ENCODE measurements at regions not wholly inside any gene's neighbourhood (a gene's known extent, or its start where the extent isn't known, plus 50 kb on each side); places are given as distances from the start of the nearest gene placed in this dataset.
"Not testable (repeated sequence)": the region's sequence is repeated elsewhere in the genome, so short reads cannot be mapped to it uniquely, and the experiment has no call there.

DNA sequence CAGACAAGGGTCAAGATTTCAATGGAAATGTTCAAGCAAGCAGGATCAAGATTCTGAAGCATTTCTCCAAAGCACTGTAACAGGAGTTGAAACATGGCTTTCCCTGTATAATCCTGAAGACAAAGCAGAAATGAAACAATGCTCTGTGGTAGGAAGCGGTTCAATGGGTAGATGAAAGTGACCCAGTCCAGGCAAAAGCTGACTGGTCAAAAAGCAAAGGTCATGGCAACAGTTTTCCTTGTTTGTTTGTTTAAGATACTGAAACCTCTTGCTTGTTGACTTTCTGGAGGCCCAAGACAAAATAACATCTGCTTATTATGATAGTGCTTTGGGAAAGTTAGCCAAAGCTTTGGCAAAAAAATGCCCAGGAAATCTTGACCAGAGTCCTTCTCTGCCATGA is 1343.9 kb upstream of the PCDH9 start:
- CTCF ChIA-PET, result no interaction called here
- POLR2A ChIA-PET, result no interaction called here

DNA sequence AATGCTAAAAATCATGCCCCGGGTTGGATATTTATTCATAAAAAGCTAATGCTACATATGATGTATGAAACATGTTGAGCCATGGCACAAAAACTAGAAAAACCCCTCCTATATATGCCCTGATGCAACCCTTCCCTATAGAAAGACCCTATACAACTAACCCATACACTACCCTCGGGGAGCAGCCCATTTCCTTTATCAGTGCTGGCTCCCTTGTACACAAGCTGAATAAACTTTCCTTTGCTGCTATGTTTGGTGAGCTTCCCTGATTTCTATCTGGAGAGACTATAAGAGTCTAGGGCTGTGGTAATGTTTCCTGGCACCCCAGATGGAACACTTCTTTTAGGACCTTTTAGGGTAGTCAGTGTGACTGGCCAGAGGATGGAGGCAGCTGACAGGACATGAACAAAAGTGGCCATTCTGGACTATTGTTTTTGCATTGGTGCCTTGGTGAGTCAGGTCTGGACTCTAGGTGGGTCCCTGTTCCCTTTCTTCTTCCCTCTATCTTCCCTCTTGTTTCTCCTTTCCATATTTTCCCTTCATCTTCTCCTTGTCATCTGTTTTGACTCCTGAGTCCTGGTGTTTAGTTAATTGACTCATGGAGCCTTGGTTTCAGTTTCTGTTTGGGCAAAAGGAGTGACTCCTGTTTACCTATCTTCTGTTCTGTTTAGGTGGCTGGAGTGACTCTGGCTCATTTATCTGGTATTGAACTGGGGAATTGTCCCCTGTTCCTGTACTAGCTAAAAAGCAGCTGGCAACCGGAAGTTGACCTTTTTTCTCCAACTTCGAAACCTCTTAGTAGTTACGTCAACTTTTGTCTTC is 1321.8 kb upstream of the PCDH9 start:
- POLR2A ChIA-PET, result no interaction called here
- CTCF ChIA-PET, result no interaction called here

- POLR2A ChIA-PET, result no interaction called here
Measured at GRCh38 chr13:68550330-68550729, 1320.2 kb upstream of the PCDH9 start.

GRCh38 chr13:68540244-68540643 is 1310.1 kb upstream of the PCDH9 start:
- POLR2A ChIA-PET, result no interaction called here
- CTCF ChIA-PET, result no interaction called here

More at GRCh38 chr13:68550330-68550729, 1320.2 kb upstream of the PCDH9 start:
- CTCF ChIA-PET, result no interaction called here

- CTCF ChIA-PET, result no interaction called here
- POLR2A ChIA-PET, result no interaction called here
Measured at GRCh38 chr13:68535329-68535728, 1305.2 kb upstream of the PCDH9 start.

GRCh38 chr13:68527167-68527566 is 1297.0 kb upstream of the PCDH9 start:
- CTCF ChIA-PET, result not testable (repeated sequence)

GRCh38 chr13:68523838-68524424 is 1293.8 kb upstream of the PCDH9 start:
- CTCF ChIA-PET, result no interaction called here

More at GRCh38 chr13:68527167-68527566, 1297.0 kb upstream of the PCDH9 start:
- POLR2A ChIA-PET, result interaction anchor here (0.6 kb wide), 1 partner anchor 38 kb away, joined by 3 read pairs; no protein-coding TSS in a partner anchor

DNA sequence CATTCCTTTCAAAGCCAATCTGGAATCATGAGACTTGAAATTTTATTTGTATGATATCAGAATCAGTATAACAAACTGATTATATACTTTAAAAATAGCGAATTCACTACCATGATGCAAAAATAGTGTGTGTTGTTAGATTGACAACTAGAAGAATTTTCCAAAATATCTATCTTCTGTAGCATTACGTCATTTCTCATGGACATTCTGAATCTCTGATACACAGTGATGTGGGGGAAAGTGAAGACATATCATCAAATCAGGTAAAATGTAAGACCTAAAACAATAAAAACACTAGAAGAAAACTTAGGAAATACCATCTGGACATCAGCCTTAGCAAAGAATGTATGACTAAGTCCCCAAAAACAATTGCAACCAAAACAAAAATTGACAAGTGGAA is 1292.0 kb upstream of the PCDH9 start:
- ChIA-PET CTCF (no interaction called here), POLR2A (no interaction called here)

More at GRCh38 chr13:68523838-68524424, 1293.8 kb upstream of the PCDH9 start:
- POLR2A ChIA-PET, result no interaction called here

DNA sequence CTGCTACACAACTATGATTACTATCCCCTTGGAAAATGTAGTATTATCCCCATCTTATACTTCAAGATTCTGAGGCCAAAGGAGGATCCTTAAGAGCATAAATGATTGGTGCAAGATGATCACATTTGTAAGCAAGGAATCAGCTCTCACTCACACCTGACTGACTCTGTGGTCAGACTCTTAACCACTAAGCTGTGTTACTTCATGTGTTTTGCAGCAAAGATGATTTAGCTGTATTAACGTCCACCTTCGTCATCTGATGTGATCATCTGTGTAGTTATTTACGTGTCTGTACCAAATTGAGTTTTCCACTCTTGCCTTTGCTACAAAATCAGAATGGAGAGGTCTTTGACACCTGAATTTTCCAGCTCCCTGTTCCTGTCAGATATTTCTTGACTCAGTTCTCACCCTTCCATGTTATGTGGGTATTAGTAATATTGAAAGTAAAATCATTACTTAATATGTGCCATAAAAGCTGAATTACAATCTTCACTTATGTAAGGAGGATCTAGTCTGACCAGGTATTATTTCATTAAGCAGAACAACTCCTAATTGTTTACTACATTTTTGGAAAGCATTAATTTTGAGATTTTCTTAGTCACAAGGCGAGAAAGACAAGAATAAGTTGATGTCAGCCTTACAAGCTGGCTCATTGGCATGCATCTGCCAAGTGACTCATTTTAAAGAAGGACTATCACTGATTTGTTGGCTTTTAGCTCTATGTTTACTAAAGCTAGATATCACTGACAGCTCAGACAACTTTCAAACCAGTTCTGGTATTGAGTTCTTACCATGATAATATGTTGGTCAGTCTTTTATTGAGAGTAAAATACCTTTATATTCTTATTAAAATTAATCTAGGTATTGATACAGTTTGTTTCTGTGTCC is 1279.8 kb upstream of the PCDH9 start:
- POLR2A ChIA-PET, result no interaction called here

GRCh38 chr13:68506888-68507551 is 1276.9 kb upstream of the PCDH9 start:
- CTCF ChIA-PET, result no interaction called here
- POLR2A ChIA-PET, result no interaction called here

More for the DNA sequence above, 1279.8 kb upstream of the PCDH9 start:
- CTCF ChIA-PET, result no interaction called here

DNA sequence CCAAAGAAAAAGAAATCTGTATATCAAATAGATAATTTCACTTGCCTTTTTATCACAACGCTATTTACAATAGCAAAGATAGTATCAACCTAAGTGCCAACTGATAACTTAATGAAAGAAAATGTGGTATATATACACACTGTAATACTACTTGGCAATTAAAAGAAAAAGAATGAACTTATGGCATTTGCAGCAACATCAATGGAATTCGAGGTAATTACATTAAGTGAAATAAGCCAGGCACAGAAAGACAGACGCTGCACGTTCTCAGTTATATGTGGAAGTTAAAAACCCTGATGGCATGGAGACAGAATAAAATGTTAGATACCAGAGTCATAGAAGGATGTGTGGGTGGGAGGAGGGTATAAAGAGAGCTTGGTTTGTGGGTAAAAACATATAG is 1260.5 kb upstream of the PCDH9 start:
- ChIA-PET CTCF (no interaction called here), POLR2A (no interaction called here)

DNA sequence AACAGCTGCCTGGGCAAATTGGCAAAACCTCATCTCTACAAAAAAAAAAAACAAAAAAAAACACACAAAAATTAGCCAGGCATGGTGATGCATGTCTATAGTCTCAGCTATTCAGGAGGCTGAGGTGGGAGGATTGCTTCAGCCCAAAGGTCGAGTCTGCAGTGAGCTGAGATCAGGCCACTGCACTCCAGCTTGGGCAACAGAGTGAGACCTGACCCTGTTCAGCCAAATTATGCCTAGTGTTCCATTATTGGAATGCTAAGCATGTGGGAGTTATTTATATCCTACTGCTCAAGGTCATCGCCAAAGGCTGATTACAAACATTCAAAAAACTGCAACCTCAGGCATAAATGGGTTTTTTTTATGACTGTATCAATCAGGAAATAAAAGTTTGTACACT is 1251.0 kb upstream of the PCDH9 start:
- CTCF ChIA-PET, result no interaction called here
- POLR2A ChIA-PET, result no interaction called here

DNA sequence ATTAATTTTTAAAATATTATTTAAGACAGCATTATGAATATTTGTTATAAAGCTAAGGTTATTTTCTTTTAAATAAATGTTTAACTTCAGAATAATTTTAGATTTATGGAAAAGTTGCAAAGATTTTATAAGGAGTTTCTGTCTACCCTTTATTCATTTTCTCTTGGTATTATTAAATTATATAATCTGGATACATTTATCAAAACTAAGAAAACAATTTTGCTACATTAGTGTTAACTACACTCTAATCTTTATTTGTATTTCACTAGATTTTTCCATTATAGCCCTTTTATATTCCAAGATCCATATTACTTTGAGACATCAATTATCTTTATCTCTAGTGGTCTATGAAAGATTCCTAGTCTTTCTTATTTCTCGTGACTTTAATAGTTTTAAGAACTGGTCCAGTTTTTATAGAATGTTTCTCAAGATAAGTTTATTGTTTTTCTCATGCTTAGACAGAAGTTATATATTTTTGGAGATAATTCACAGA is 1243.7 kb upstream of the PCDH9 start:
- POLR2A ChIA-PET, result no interaction called here
- CTCF ChIA-PET, result no interaction called here

- ChIA-PET CTCF (no interaction called here), POLR2A (no interaction called here)
Measured at GRCh38 chr13:68467160-68467559, 1237.0 kb upstream of the PCDH9 start.

GRCh38 chr13:68440874-68441273 is 1210.7 kb upstream of the PCDH9 start:
- ChIA-PET CTCF (no interaction called here), POLR2A (no interaction called here)

GRCh38 chr13:68439817-68440216 is 1209.7 kb upstream of the PCDH9 start:
- CTCF ChIA-PET, result no interaction called here
- POLR2A ChIA-PET, result no interaction called here

- ChIA-PET POLR2A (no interaction called here), CTCF (no interaction called here)
Measured at GRCh38 chr13:68428292-68428691, 1198.2 kb upstream of the PCDH9 start.

GRCh38 chr13:68417801-68418200 is 1187.7 kb upstream of the PCDH9 start:
- CTCF ChIA-PET, result no interaction called here
- POLR2A ChIA-PET, result no interaction called here

DNA sequence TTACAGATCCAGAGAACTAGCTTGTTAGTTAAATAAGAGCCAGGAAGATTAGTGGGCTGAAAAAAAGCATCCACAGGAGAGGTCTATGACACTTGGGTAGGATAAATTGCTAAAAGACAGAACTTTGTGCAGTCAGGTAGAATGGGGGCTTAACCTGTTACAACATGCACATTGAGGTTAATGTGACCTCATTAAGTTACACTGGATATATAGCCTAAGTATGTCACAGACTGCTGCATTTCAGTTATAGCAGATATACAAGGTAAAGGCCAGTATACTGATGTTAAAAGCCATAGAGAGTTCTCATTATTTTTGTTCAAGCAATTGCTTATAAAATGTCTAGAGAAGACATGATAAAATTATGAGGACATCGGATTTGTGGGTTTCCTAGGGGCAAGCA is 1179.9 kb upstream of the PCDH9 start:
- ChIA-PET POLR2A (no interaction called here), CTCF (no interaction called here)

DNA sequence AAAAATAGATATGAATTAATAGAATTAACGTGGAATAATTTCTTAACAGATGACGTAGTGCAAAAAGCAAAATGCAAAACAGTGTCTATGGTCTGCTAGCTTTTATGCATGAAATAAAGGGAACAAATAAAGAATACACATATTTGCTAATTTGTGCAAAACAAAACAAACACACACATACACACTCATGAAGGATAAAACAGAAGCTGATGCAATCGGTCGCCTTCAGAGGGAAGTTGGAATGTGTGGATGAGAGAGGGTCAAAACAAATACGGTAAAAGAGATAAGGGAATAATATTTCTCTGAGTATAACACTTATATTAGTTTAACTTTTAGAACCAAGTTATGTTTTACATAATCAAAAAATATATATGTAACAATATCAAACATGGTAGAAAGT is 1160.9 kb upstream of the PCDH9 start:
- CTCF ChIA-PET, result no interaction called here
- POLR2A ChIA-PET, result no interaction called here
